GM12878 (cell line): ENCODE measurements at regions not wholly inside any gene's neighbourhood (a gene's known extent, or its start where the extent isn't known, plus 50 kb on each side); places are given as distances from the start of the nearest gene placed in this dataset.

ENCODE experiments used
- ATAC-seq: fragments of 200-7000 bp; cut with Tn5 transposase; 3 replicates; pipeline ENCODE4 v1.9.1; 2020; ENCODE audit warnings: mild to moderate bottlenecking, moderate library complexity
- BruUV-seq: library from RNA; stranded (reverse); fragments of 400-500 nt; replicated peaks from 2 replicates; lab custom pipeline; 2021; lab: Mats Ljungman, UMichigan
- CTCF ChIA-PET: fragments of 300-600 bp; sonication (Branson Sonifier 250); formaldehyde crosslinking; extraction: SDS; loops from one replicate; lab custom pipeline; 2021; ENCODE audit warnings: inconsistent platforms; lab: Yijun Ruan, JAX
- POLR2A ChIA-PET: fragments of 350-600 bp; formaldehyde crosslinking; extraction: SDS; loops from one replicate; lab custom pipeline; 2021; ENCODE audit warnings: inconsistent platforms; lab: Charles Lee
- RAD21 ChIA-PET: fragments of 300-600 bp; sonication (Branson Sonifier 250); formaldehyde crosslinking; loops from one replicate; lab custom pipeline; 2023; ENCODE audit warnings: antibody characterized with exemption; ENCODE audit not compliant: unreplicated experiment; lab: Charles Lee
- SMC1A ChIA-PET: fragments of 300-600 bp; sonication (Branson Sonifier 250); formaldehyde crosslinking; loops from one replicate; lab custom pipeline; 2023; ENCODE audit not compliant: unreplicated experiment, uncharacterized antibody; lab: Charles Lee
- DNase-seq: peaks from one replicate; pipeline ENCODE4 v3.0.0-alpha.2; 2011; ENCODE audit warnings: low read depth, low spot score
- FAIRE-seq: peaks from 3 replicates; lab custom pipeline; 2011; peaks lifted over from hg19 to GRCh38; lab: Jason Lieb, UNC
- H2AFZ ChIP-seq: 2 replicates; pipeline ENCODE4 v1.6.0; 2011; ENCODE audit warnings: low read depth, low read length, control low read depth; ENCODE audit not compliant: control insufficient read depth
- H3K27ac ChIP-seq: 2 replicates; pipeline ENCODE4 v1.5.1; 2011; ENCODE audit warnings: control low read depth; ENCODE audit not compliant: control insufficient read depth, insufficient read depth
- H3K27me3 ChIP-seq, 2 experiments: replicated peaks in 1 of 2; 2 replicates each; pipeline versions ENCODE4 v1.6.0 to v1.6.1; 2011; ENCODE audit warnings: low read length in 1 of 2; ENCODE audit not compliant: control insufficient read depth in 2 of 2, insufficient read depth in 2 of 2
- H3K36me3 ChIP-seq, 2 experiments: 2 replicates each; pipeline ENCODE4 v1.5.1; 2011; ENCODE audit warnings: low read length in 1 of 2; ENCODE audit not compliant: control insufficient read depth in 2 of 2, insufficient read depth in 2 of 2
- H3K4me1 ChIP-seq: 2 replicates; pipeline ENCODE4 v1.6.1; 2011; ENCODE audit warnings: mild to moderate bottlenecking, low read length, moderate library complexity, mixed read lengths; ENCODE audit not compliant: control insufficient read depth, insufficient read depth
- H3K4me2 ChIP-seq: 2 replicates; pipeline ENCODE4 v1.6.0; 2011; ENCODE audit warnings: control low read depth; ENCODE audit not compliant: control insufficient read depth, insufficient read depth
- H3K4me3 ChIP-seq: fragments of 200-600 bp; sonication (generic); 2 replicates; pipeline ENCODE4 v1.5.1; 2016
- H3K79me2 ChIP-seq: 2 replicates; pipeline ENCODE4 v1.6.0; 2011; ENCODE audit warnings: low read length; ENCODE audit not compliant: control insufficient read depth, insufficient read depth
- H3K9ac ChIP-seq: 2 replicates; pipeline ENCODE4 v1.8.0; 2011; ENCODE audit warnings: low read length, control low read depth, mixed read lengths; ENCODE audit not compliant: control insufficient read depth, insufficient read depth
- H3K9me3 ChIP-seq: replicated peaks from 3 replicates; pipeline ENCODE4 v1.5.1; 2011; ENCODE audit warnings: mild to moderate bottlenecking, low read length; ENCODE audit not compliant: control insufficient read depth, insufficient read depth
- H4K20me1 ChIP-seq: 2 replicates; pipeline ENCODE4 v1.6.0; 2011; ENCODE audit not compliant: control insufficient read depth, insufficient read depth
- RAD21 ChIP-seq: IDR thresholded peaks from 2 replicates; pipeline ENCODE4 v1.6.1; 2011; ENCODE audit warnings: mild to moderate bottlenecking, low read depth, low read length, moderate library complexity; ENCODE audit not compliant: insufficient read depth
- ZNF687 ChIP-seq: fragments of 450-650 bp; IDR thresholded peaks from 2 replicates; pipeline ENCODE4 v1.6.1; 2017; ENCODE audit warnings: mild to moderate bottlenecking, moderate library complexity
- WGBS: methylation state at CpG from one replicate; pipeline ENCODE4 v1.1.6; 2016; ENCODE audit warnings: low lambda C conversion rate; ENCODE audit not compliant: insufficient replicate concordance, insufficient coverage; ENCODE audit errors: missing lambda C conversion rate; 5-methylcytosine and 5-hydroxymethylcytosine counted together
- in situ Hi-C: fragments of 300-500 bp; cut with MboI; formaldehyde crosslinking; loops from 9 replicates; pipeline ENCODE4 v1.14.3; 2018; ENCODE audit warnings: mixed read lengths
- intact Hi-C: fragments of 100-400 bp; cut with micrococcal nuclease; formaldehyde crosslinking; loops from one replicate; pipeline ENCODE4 v1.14.2; 2022; ENCODE audit not compliant: unreplicated experiment
- TF ChIP-seq, protein P1 (sequence below), 3 experiments: IDR thresholded peaks in 2 of 3; conservative IDR thresholded peaks in 1 of 3; 2 replicates each; pipeline ENCODE4 v1.5.1; 2011; ENCODE audit warnings: low read depth in 3 of 3, low read length in 3 of 3, mild to moderate bottlenecking in 3 of 3, control low read depth in 2 of 3, moderate library complexity in 2 of 3, inconsistent platforms in 1 of 3, mixed read lengths in 1 of 3; ENCODE audit not compliant: control insufficient read depth in 2 of 3, insufficient read depth in 1 of 3; ENCODE audit errors: extremely low read depth in 1 of 3

- Histone ChIP-seq H4K20me1 (no peaks in the 10 kb centered on the region; the same call in 1 of the 2 replicates), H3K27ac (no peak overlapping the region), H3K9ac (no peak overlapping the region), H3K4me2 (no peak overlapping the region), H3K27me3 (no peaks in the 10 kb centered on the region; a peak in 1 of 4 replicates), H3K9me3 (no peaks in the 10 kb centered on the region), H3K4me1 (peaks cover 10% of the 10 kb centered on the region), H2AFZ (no peak overlapping the region), H3K4me3 (no peak overlapping the region), H3K79me2 (no peaks in the 10 kb centered on the region), H3K36me3 (no peaks in the 10 kb centered on the region)
- FAIRE-seq (no peak), ATAC-seq (peak; percentile 25; the same call in 1 of the 3 replicates), DNase-seq (no peak)
- ChIA-PET SMC1A (interaction anchor here (2.1 kb wide), 1 partner anchor 64 kb away, joined by 8 read pairs; no protein-coding TSS in a partner anchor), CTCF (interaction anchor here (0.9 to 2.7 kb wide), 2 partner anchors 42 to 65 kb away, joined by 3 to 26 read pairs; no protein-coding TSS in a partner anchor), RAD21 (interaction anchor here (2.4 kb wide), 1 partner anchor 65 kb away, joined by 10 read pairs; no protein-coding TSS in a partner anchor), POLR2A (no interaction called here)
- no TSS peak for BruUV-seq
- in situ Hi-C loops: no loop called here
- WGBS: 43% methylated on average over 15 of the region's 15 CpGs
- intact Hi-C loops: loop anchor here (1.0 kb wide), 1 partner anchor 65 kb away; no protein-coding TSS in a partner anchor
- TF ChIP-seq RAD21 (0 out of 2 replicates have a peak, but pooled peaks have one; percentile 19), ZNF687 (no peak)
- TF ChIP-seq, protein P1, sequence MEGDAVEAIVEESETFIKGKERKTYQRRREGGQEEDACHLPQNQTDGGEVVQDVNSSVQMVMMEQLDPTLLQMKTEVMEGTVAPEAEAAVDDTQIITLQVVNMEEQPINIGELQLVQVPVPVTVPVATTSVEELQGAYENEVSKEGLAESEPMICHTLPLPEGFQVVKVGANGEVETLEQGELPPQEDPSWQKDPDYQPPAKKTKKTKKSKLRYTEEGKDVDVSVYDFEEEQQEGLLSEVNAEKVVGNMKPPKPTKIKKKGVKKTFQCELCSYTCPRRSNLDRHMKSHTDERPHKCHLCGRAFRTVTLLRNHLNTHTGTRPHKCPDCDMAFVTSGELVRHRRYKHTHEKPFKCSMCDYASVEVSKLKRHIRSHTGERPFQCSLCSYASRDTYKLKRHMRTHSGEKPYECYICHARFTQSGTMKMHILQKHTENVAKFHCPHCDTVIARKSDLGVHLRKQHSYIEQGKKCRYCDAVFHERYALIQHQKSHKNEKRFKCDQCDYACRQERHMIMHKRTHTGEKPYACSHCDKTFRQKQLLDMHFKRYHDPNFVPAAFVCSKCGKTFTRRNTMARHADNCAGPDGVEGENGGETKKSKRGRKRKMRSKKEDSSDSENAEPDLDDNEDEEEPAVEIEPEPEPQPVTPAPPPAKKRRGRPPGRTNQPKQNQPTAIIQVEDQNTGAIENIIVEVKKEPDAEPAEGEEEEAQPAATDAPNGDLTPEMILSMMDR (IDR thresholded peaks at IDR 0.05 in 2 of 3, conservative IDR thresholded peaks at IDR 0.05 in 1 of 3; ENCODE audit: control insufficient read depth in 2 of 3, extremely low read depth in 1 of 3, insufficient read depth in 1 of 3, low read depth in 3 of 3, low read length in 3 of 3): peak; percentile 28 to 40 (median 38)
Observed at GRCh38 chr2:105179469-105180372, 61.8 kb upstream of the GPR45 start.
